ENCODE measurements at regions not wholly inside any gene's neighbourhood (a gene's known extent, or its start where the extent isn't known, plus 50 kb on each side); places are given as distances from the start of the nearest gene placed in this dataset.

DNA sequence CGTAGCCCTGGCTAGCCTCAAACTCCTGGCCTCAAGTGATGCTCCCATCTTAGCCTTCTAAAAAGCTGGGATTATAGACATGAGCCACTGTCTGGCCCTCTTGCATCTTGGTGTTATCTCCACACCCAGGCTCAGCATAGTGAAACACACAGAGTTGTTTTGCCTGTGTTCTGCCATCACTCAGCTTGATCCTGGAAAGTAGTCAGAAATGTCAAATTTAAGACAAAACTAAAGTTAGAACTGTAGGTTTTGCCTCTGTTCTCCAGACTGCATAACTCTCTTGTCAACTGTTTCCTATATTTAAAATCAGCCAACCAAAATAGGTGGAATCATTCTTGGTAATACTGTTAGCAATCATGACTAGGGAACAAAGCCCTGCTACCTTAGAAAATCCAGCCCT lies 72.1 kb upstream of the GULP1 start:
- Histone ChIP-seq H3K18ac (ENCODE audit: extremely low read depth, low read length) (no peak overlapping the region), H3K9ac (replicated peaks in 1 of 4; ENCODE audit: extremely low read depth in 1 of 4, low read depth in 3 of 4, low read length in 3 of 4) (no peak overlapping the region), H2BK120ac (replicated peaks; ENCODE audit: low read depth, low read length) (no peak overlapping the region), H3K27ac (ENCODE audit: low read depth, low read length) (no peak overlapping the region), H2BK12ac (ENCODE audit: low read depth, low read length) (no peak overlapping the region), H3K79me1 (ENCODE audit: low read depth, low read length) (no peaks in the 10 kb centered on the region), H3K4ac (replicated peaks; ENCODE audit: insufficient read length, low read depth, low read length) (no peak overlapping the region), H3K4me2 (ENCODE audit: insufficient read depth in 1 of 2, low read depth in 2 of 2, low read length in 2 of 2) (no peak overlapping the region), H2BK15ac (ENCODE audit: low read length) (no peak overlapping the region), H3K36me3 (ENCODE audit: control insufficient read depth in 2 of 4, insufficient read depth in 4 of 4, low read length in 3 of 4) (no peaks in the 10 kb centered on the region), H3K14ac (ENCODE audit: insufficient read length) (no peak overlapping the region), H4K8ac (ENCODE audit: extremely low read depth, insufficient read depth, low read length) (no peak overlapping the region), H3K9me3 (ENCODE audit: insufficient read depth in 2 of 2, low read depth in 1 of 2, low read length in 1 of 2) (peaks cover 0 to 2% of the 10 kb centered on the region in 2 experiments; a peak in 1 of 4 replicates), H2BK5ac (ENCODE audit: low read depth, low read length) (no peak overlapping the region; the same call in 1 of the 2 replicates), H2AK5ac (ENCODE audit: low read depth, low read length) (no peak overlapping the region), H4K91ac (replicated peaks; ENCODE audit: insufficient read length, low read length) (no peak overlapping the region), H3K23ac (ENCODE audit: insufficient read length) (no peak overlapping the region), H4K20me1 (replicated peaks in 1 of 2; ENCODE audit: control insufficient read depth in 1 of 2, insufficient read depth in 2 of 2, low read length in 2 of 2) (no peaks in the 10 kb centered on the region), H3K56ac (replicated peaks; ENCODE audit: insufficient read length, low read depth, low read length) (no peak overlapping the region), H3K4me3 (ENCODE audit: extremely low read depth in 1 of 4, insufficient read depth in 2 of 4, low read depth in 3 of 4, low read length in 4 of 4) (no peak overlapping the region), H3K4me1 (replicated peaks in 1 of 4; ENCODE audit: control insufficient read depth in 3 of 4, insufficient read depth in 4 of 4, low read length in 3 of 4) (peaks cover 0 to 4% (median 0%) of the 10 kb centered on the region in 4 experiments; a peak in 1 of 7 replicates), H4K5ac (ENCODE audit: insufficient read length, low read depth, low read length) (no peak overlapping the region), H2BK20ac (ENCODE audit: low read length) (no peak overlapping the region; the same call in 1 of the 2 replicates), H3K27me3 (replicated peaks in 1 of 4; ENCODE audit: control insufficient read depth in 3 of 4, extremely low read depth in 1 of 4, insufficient read depth in 3 of 4, low read length in 3 of 4) (no peaks in the 10 kb centered on the region), H2AFZ (ENCODE audit: low read length) (peak overlapping the region; percentile 34; the same call in 1 of the 2 replicates), H3K23me2 (ENCODE audit: low read depth, low read length) (no peaks in the 10 kb centered on the region), H3K79me2 (ENCODE audit: control insufficient read depth in 1 of 2, insufficient read depth in 2 of 2, low read length in 2 of 2) (no peaks in the 10 kb centered on the region)
- FAIRE-seq, result no peak
- ChIA-PET POLR2A (ENCODE audit: partially characterized antibody) (no interaction called here), CTCF (ENCODE audit: partially characterized antibody) (interaction anchor here (0.5 to 1.1 kb wide), 3 partner anchors 23 to 150 kb away, joined by 3 to 4 read pairs (median 4); no protein-coding TSS in a partner anchor)
- 90% methylated on average over 1 of the region's 1 CpG; no CpG with 5 or more reads in 1 of the 2 experiments for WGBS, 2 experiments (ENCODE audit: extremely low coverage in 1 of 2, insufficient coverage in 1 of 2, insufficient read length in 1 of 2, insufficient replicate concordance in 2 of 2, low coverage in 1 of 2, low lambda C conversion rate in 2 of 2, missing lambda C conversion rate in 1 of 2)
- no peak for DNase-seq (ENCODE audit: low read depth in 1 of 2, low spot score in 2 of 2)
- TF ChIP-seq RNF2 (IDR thresholded peaks at IDR 0.05; ENCODE audit: borderline replicate concordance, low read depth, low read length, missing control alignments, poor library complexity, severe bottlenecking) (no peak), SP4 (IDR thresholded peaks at IDR 0.05; ENCODE audit: low read length) (no peak), GABPA (IDR thresholded peaks at IDR 0.05; ENCODE audit: borderline replicate concordance, insufficient read depth, low read length) (no peak), SIX5 (IDR thresholded peaks at IDR 0.05; ENCODE audit: low read depth, low read length) (no peak), MAFK (IDR thresholded peaks at IDR 0.05; ENCODE audit: low read depth, low read length) (no peak), EP300 (IDR thresholded peaks at IDR 0.05; ENCODE audit: borderline replicate concordance in 1 of 2, low read depth in 2 of 2, low read length in 2 of 2) (no peak), BACH1 (IDR thresholded peaks at IDR 0.05; ENCODE audit: low read length) (no peak), NRF1 (IDR thresholded peaks at IDR 0.05; ENCODE audit: low read depth, low read length) (no peak)

All from H1 (cell line).